Epithelial cell of esophagus (primary cell): ENCODE measurements at regions not wholly inside any gene's neighbourhood (a gene's known extent, or its start where the extent isn't known, plus 50 kb on each side); places are given as distances from the start of the nearest gene placed in this dataset.

Experiments
- DNase-seq: peaks from one replicate; pipeline ENCODE4 v3.0.0; 2010; ENCODE audit warnings: low read depth
- H3K4me3 ChIP-seq: 2 replicates; pipeline ENCODE4 v1.5.1; 2011; ENCODE audit warnings: mild to moderate bottlenecking, low read length, control low read depth
- TF ChIP-seq, protein P1 (sequence below): IDR thresholded peaks from 2 replicates; pipeline ENCODE4 v1.5.1; 2011; ENCODE audit warnings: low read depth, mild to moderate bottlenecking, low read length, control low read depth, inconsistent platforms; ENCODE audit not compliant: insufficient read depth; ENCODE audit errors: missing control alignments

GRCh38 chr13:76741046-76741445 lies 145.2 kb downstream of the KCTD12 start:
- no peak overlapping the region for H3K4me3 ChIP-seq
- TF ChIP-seq, protein P1, sequence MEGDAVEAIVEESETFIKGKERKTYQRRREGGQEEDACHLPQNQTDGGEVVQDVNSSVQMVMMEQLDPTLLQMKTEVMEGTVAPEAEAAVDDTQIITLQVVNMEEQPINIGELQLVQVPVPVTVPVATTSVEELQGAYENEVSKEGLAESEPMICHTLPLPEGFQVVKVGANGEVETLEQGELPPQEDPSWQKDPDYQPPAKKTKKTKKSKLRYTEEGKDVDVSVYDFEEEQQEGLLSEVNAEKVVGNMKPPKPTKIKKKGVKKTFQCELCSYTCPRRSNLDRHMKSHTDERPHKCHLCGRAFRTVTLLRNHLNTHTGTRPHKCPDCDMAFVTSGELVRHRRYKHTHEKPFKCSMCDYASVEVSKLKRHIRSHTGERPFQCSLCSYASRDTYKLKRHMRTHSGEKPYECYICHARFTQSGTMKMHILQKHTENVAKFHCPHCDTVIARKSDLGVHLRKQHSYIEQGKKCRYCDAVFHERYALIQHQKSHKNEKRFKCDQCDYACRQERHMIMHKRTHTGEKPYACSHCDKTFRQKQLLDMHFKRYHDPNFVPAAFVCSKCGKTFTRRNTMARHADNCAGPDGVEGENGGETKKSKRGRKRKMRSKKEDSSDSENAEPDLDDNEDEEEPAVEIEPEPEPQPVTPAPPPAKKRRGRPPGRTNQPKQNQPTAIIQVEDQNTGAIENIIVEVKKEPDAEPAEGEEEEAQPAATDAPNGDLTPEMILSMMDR = no peak
- no peak for DNase-seq

GRCh38 chr13:76738616-76739015 lies 147.6 kb downstream of the KCTD12 start:
- H3K4me3 ChIP-seq = no peak overlapping the region
- TF ChIP-seq, protein P1 = no peak
- no peak for DNase-seq

DNA sequence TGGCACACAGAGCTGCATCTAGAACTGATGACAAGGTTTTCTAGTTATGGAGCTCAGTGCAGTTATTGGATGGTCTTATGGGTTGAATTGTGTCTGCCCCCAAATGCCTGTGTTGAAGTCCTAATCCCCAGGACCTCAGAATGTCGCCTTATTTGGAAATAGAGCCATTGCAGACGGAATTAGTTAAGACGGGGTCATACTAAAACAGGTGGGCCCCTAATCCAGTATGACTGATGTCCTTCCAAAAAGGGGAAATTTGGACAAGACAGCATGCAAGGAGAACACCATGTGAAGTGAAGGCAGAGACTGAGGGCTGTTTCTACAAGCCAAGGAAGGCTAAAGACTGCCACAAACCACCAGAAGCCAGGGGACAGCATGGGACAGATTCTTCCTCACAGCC lies 148.7 kb downstream of the KCTD12 start:
- DNase-seq = no peak
- TF ChIP-seq, protein P1 = no peak
- no peak overlapping the region for H3K4me3 ChIP-seq

DNA sequence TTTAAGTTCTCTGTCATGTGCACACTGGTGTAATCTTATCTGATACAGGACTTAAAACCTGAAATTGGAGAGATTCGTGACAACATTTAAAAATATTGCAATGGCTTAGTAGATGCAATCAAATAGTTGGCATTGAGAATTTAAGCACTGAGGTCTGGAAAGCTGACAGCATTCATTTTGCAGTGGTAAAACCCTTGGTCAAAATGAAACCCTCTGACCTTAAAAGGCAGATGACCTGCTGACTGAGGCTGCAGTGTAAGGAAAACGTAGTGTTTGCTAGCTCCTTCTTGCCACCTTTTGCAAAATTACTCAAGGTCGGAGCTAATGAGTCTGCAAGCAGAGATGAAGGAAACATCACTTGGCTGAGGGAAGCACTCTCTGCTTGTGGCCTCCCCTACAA lies 150.6 kb downstream of the KCTD12 start:
- DNase-seq = no peak
- TF ChIP-seq, protein P1 = no peak
- H3K4me3 ChIP-seq = no peak overlapping the region

- DNase-seq = no peak
- H3K4me3 ChIP-seq = no peak overlapping the region
- TF ChIP-seq, protein P1 = no peak
Measured at GRCh38 chr13:76733671-76734070, 152.5 kb downstream of the KCTD12 start.

GRCh38 chr13:76732367-76732766 lies 153.8 kb downstream of the KCTD12 start:
- H3K4me3 ChIP-seq = no peak overlapping the region
- TF ChIP-seq, protein P1 = no peak
- DNase-seq = no peak

- H3K4me3 ChIP-seq = no peak overlapping the region
- DNase-seq = no peak
- TF ChIP-seq, protein P1 = no peak
Measured at GRCh38 chr13:76730220-76730619, 156.0 kb downstream of the KCTD12 start.
